GM23338 (cell line): ENCODE measurements at regions not wholly inside any gene's neighbourhood (a gene's known extent, or its start where the extent isn't known, plus 50 kb on each side); places are given as distances from the start of the nearest gene placed in this dataset.
A peak's percentile ranks its signal among the peaks of the same experiment; 100 is the strongest.

Experiments
- ATAC-seq: fragments of 200-7000 bp; cut with Tn5 transposase; 3 replicates; pipeline ENCODE4 v1.9.1; 2020
- DNase-seq: peaks from one replicate; pipeline ENCODE4 v3.0.0-alpha.2; 2015; ENCODE audit warnings: low spot score
- H2AFZ ChIP-seq: fragments of 200-600 bp; sonication (generic); 2 replicates; pipeline ENCODE4 v1.8.0; 2016; ENCODE audit warnings: antibody characterized with exemption, mild to moderate bottlenecking, moderate library complexity
- H3F3A ChIP-seq: fragments of 200-600 bp; sonication (generic); replicated peaks from 2 replicates; pipeline ENCODE4 v1.8.0; 2017; ENCODE audit warnings: antibody characterized with exemption, mixed run types, low read depth
- H3K27ac ChIP-seq: fragments of 200-600 bp; sonication (generic); 2 replicates; pipeline ENCODE4 v1.6.1; 2016; ENCODE audit warnings: low read depth
- H3K27me3 ChIP-seq: fragments of 200-600 bp; sonication (generic); 2 replicates; pipeline ENCODE4 v1.8.0; 2016; ENCODE audit warnings: mild to moderate bottlenecking, mixed run types, moderate library complexity; ENCODE audit not compliant: insufficient read depth
- H3K36me3 ChIP-seq: fragments of 200-600 bp; sonication (generic); 2 replicates; pipeline ENCODE4 v1.8.0; 2016; ENCODE audit warnings: mild to moderate bottlenecking; ENCODE audit not compliant: insufficient read depth
- H3K4me1 ChIP-seq: fragments of 200-600 bp; sonication (generic); 2 replicates; pipeline ENCODE4 v1.8.0; 2016; ENCODE audit warnings: mild to moderate bottlenecking, moderate library complexity; ENCODE audit not compliant: insufficient read depth
- H3K4me2 ChIP-seq: fragments of 200-600 bp; sonication (generic); 2 replicates; pipeline ENCODE4 v1.7.1; 2017; ENCODE audit warnings: mixed run types
- H3K4me3 ChIP-seq: fragments of 200-600 bp; sonication (generic); 2 replicates; pipeline ENCODE4 v1.6.1; 2016; ENCODE audit warnings: mixed run types
- H3K79me2 ChIP-seq: fragments of 200-600 bp; sonication (generic); replicated peaks from 2 replicates; pipeline ENCODE4 v1.8.0; 2017; ENCODE audit warnings: mild to moderate bottlenecking; ENCODE audit not compliant: insufficient read depth
- H3K9me2 ChIP-seq: fragments of 200-600 bp; sonication (generic); 2 replicates; pipeline ENCODE4 v1.8.0; 2017; ENCODE audit not compliant: insufficient read depth
- H4K20me1 ChIP-seq: fragments of 200-600 bp; sonication (generic); replicated peaks from 2 replicates; pipeline ENCODE4 v1.8.0; 2017; ENCODE audit warnings: mild to moderate bottlenecking; ENCODE audit not compliant: insufficient read depth
- H3K27ac Mint-ChIP-seq: 2 replicates; pipeline ENCODE4 v1.8.0; 2020; ENCODE audit warnings: inconsistent platforms, mild to moderate bottlenecking, moderate library complexity, mixed read lengths
- H3K27me3 Mint-ChIP-seq: 3 replicates; pipeline ENCODE4 v1.8.0; 2022; ENCODE audit warnings: low read depth, mild to moderate bottlenecking, moderate library complexity, mixed read lengths, inconsistent platforms; ENCODE audit not compliant: insufficient read depth, poor library complexity
- H3K36me3 Mint-ChIP-seq: 3 replicates; pipeline ENCODE4 v1.8.0; 2021; ENCODE audit warnings: low read depth, mild to moderate bottlenecking, inconsistent platforms, moderate library complexity, mixed read lengths
- H3K4me1 Mint-ChIP-seq: 3 replicates; pipeline ENCODE4 v1.8.0; 2020; ENCODE audit warnings: mild to moderate bottlenecking, inconsistent platforms, mixed read lengths
- H3K4me3 Mint-ChIP-seq: 3 replicates; pipeline ENCODE4 v1.8.0; 2021; ENCODE audit warnings: moderate library complexity, mild to moderate bottlenecking, inconsistent platforms, mixed read lengths
- H3K9me3 Mint-ChIP-seq: 3 replicates; pipeline ENCODE4 v1.8.0; 2020; ENCODE audit warnings: moderate library complexity, mild to moderate bottlenecking, inconsistent platforms, mixed read lengths
- CREB1 ChIP-seq: fragments of 250-450 bp; sonication (Bioruptor Pico); IDR thresholded peaks from 2 replicates; pipeline ENCODE4 v1.5.0; 2020; ENCODE audit warnings: low read depth, mild to moderate bottlenecking, moderate library complexity
- CTCF ChIP-seq, 2 experiments: fragments of 200-600 bp in 1 of 2; sonication (generic) in 1 of 2; conservative IDR thresholded peaks; 2 replicates each; pipeline versions ENCODE4 v1.5.1 to v1.6.1; 2016 to 2017; ENCODE audit warnings: antibody characterized with exemption in 2 of 2, low read depth in 2 of 2, mild to moderate bottlenecking in 2 of 2, moderate library complexity in 1 of 2
- ETS1 ChIP-seq: IDR thresholded peaks from 2 replicates; pipeline ENCODE4 v1.6.1; 2016; ENCODE audit warnings: antibody characterized with exemption
- EZH2phosphoT487 ChIP-seq: fragments of 200-600 bp; sonication (generic); IDR thresholded peaks from one replicate; pipeline ENCODE4 v1.8.1; 2018; ENCODE audit warnings: antibody characterized with exemption; ENCODE audit not compliant: unreplicated experiment
- JUNB ChIP-seq: IDR thresholded peaks from one replicate; pipeline ENCODE4 v1.6.1; 2016; ENCODE audit warnings: antibody characterized with exemption; ENCODE audit not compliant: unreplicated experiment
- NANOG ChIP-seq: IDR thresholded peaks from 2 replicates; pipeline ENCODE4 v1.6.1; 2016; ENCODE audit warnings: antibody characterized with exemption, borderline replicate concordance
- POLR2AphosphoS5 ChIP-seq: IDR thresholded peaks from 2 replicates; pipeline ENCODE4 v1.6.1; 2016; ENCODE audit warnings: antibody characterized with exemption, low read depth
- ZNF114 ChIP-seq: fragments of 250-450 bp; sonication (Bioruptor Pico); IDR thresholded peaks from 2 replicates; pipeline ENCODE4 v1.5.0; 2020; ENCODE audit warnings: mild to moderate bottlenecking, moderate library complexity

GRCh38 chr7:85770332-85770731 is 583.5 kb upstream of the SEMA3D start:
- H3F3A ChIP-seq, result no peaks in the 10 kb centered on the region
- H3K27ac ChIP-seq, result no peak overlapping the region
- no peak overlapping the region for H3K4me2 ChIP-seq
- H2AFZ ChIP-seq, result no peak overlapping the region
- no peak for ATAC-seq
- no peak overlapping the region for H3K27ac Mint-ChIP-seq
- H3K79me2 ChIP-seq, result no peaks in the 10 kb centered on the region
- H3K9me3 Mint-ChIP-seq, result peaks cover 4% of the 10 kb centered on the region; the same call in 1 of the 3 replicates
- H3K4me1 ChIP-seq, result no peaks in the 10 kb centered on the region
- no peaks in the 10 kb centered on the region for H3K4me1 Mint-ChIP-seq
- TF ChIP-seq EZH2phosphoT487, result no peak
- peaks cover 7% of the 10 kb centered on the region for H3K27me3 Mint-ChIP-seq
- no peak overlapping the region for H3K4me3 ChIP-seq
- H3K9me2 ChIP-seq, result no peaks in the 10 kb centered on the region
- no peaks in the 10 kb centered on the region for H3K36me3 ChIP-seq
- no peaks in the 10 kb centered on the region for H4K20me1 ChIP-seq
- H3K27me3 ChIP-seq, result peaks cover 51% of the 10 kb centered on the region
- DNase-seq, result no peak
- no peaks in the 10 kb centered on the region for H3K36me3 Mint-ChIP-seq
- H3K4me3 Mint-ChIP-seq, result no peak overlapping the region

- H3K4me1 ChIP-seq, result no peaks in the 10 kb centered on the region
- no peaks in the 10 kb centered on the region for H3K36me3 ChIP-seq
- Mint-ChIP-seq H3K9me3 (peaks cover 4% of the 10 kb centered on the region; the same call in 1 of the 3 replicates), H3K4me3 (no peak overlapping the region), H3K27ac (no peak overlapping the region), H3K4me1 (no peaks in the 10 kb centered on the region), H3K27me3 (peaks cover 7% of the 10 kb centered on the region), H3K36me3 (no peaks in the 10 kb centered on the region)
- no peaks in the 10 kb centered on the region for H3K9me2 ChIP-seq
- no peaks in the 10 kb centered on the region for H3K79me2 ChIP-seq
- H4K20me1 ChIP-seq, result 0 out of 2 replicates have a peak, but pooled peaks cover 3% of the 10 kb centered on the region
- TF ChIP-seq ETS1, result no peak
- no peak for TF ChIP-seq JUNB
- TF ChIP-seq CREB1, result no peak
- peak in 1 of 2 experiments; percentile 23; a peak in 1 of 4 replicates for TF ChIP-seq CTCF (conservative IDR thresholded peaks at IDR 0.05; ENCODE audit: low read depth in 2 of 2)
- no peak overlapping the region for H3K27ac ChIP-seq
- ATAC-seq, result peak; percentile 88
- H3K4me3 ChIP-seq, result no peak overlapping the region
- no peak overlapping the region for H3K4me2 ChIP-seq
- H2AFZ ChIP-seq, result no peak overlapping the region
- no peaks in the 10 kb centered on the region for H3F3A ChIP-seq
- H3K27me3 ChIP-seq, result peaks cover 93% of the 10 kb centered on the region
- DNase-seq, result peak; percentile 33
Measured at GRCh38 chr7:85765698-85766298, 578.9 kb upstream of the SEMA3D start.

GRCh38 chr7:85764034-85764433 is 577.2 kb upstream of the SEMA3D start:
- no peak for ATAC-seq
- Histone ChIP-seq H3K27ac (no peak overlapping the region), H3K4me1 (no peaks in the 10 kb centered on the region), H3K36me3 (no peaks in the 10 kb centered on the region), H3K4me2 (no peak overlapping the region), H2AFZ (no peak overlapping the region), H3K9me2 (no peaks in the 10 kb centered on the region), H3F3A (no peaks in the 10 kb centered on the region), H4K20me1 (0 out of 2 replicates have a peak, but pooled peaks cover 3% of the 10 kb centered on the region), H3K27me3 (peaks cover 88% of the 10 kb centered on the region), H3K79me2 (no peaks in the 10 kb centered on the region), H3K4me3 (no peak overlapping the region)
- TF ChIP-seq POLR2AphosphoS5, result no peak
- TF ChIP-seq NANOG, result no peak
- TF ChIP-seq EZH2phosphoT487, result no peak
- no peak for TF ChIP-seq ZNF114 (CRISPR knock-in tag)
- no peak for TF ChIP-seq CTCF (conservative IDR thresholded peaks at IDR 0.05; ENCODE audit: low read depth in 2 of 2)
- no peak for TF ChIP-seq JUNB
- peaks cover 10% of the 10 kb centered on the region for H3K27me3 Mint-ChIP-seq
- no peak overlapping the region for H3K27ac Mint-ChIP-seq
- H3K4me3 Mint-ChIP-seq, result no peak overlapping the region
- DNase-seq, result no peak
- no peaks in the 10 kb centered on the region for H3K4me1 Mint-ChIP-seq
- H3K36me3 Mint-ChIP-seq, result no peaks in the 10 kb centered on the region
- H3K9me3 Mint-ChIP-seq, result peaks cover 4% of the 10 kb centered on the region; the same call in 1 of the 3 replicates
